IMR-90 (cell line): ENCODE measurements at regions not wholly inside any gene's neighbourhood (a gene's known extent, or its start where the extent isn't known, plus 50 kb on each side); places are given as distances from the start of the nearest gene placed in this dataset.

Experiments
- ATAC-seq: fragments of 200-7000 bp; cut with Tn5 transposase; 2 replicates; pipeline ENCODE4 v1.9.1; 2020; ENCODE audit warnings: low read depth, mild to moderate bottlenecking, moderate library complexity
- BruUV-seq: library from RNA; stranded (reverse); fragments of 400-500 nt; replicated peaks from 2 replicates; lab custom pipeline; 2021; lab: Mats Ljungman, UMichigan
- CTCF ChIA-PET: fragments of 300-600 bp; formaldehyde crosslinking; extraction: SDS; loops from one replicate; lab custom pipeline; 2021; ENCODE audit warnings: antibody characterized with exemption; lab: Yijun Ruan, JAX
- POLR2A ChIA-PET: fragments of 300-600 bp; sonication (Branson Sonifier 250); formaldehyde crosslinking; loops from one replicate; lab custom pipeline; 2022; ENCODE audit warnings: antibody characterized with exemption; ENCODE audit not compliant: unreplicated experiment; lab: Charles Lee
- DNase-seq: peaks from one replicate; pipeline ENCODE4 v3.0.0; 2013
- H2AFZ ChIP-seq: replicated peaks from 2 replicates; pipeline ENCODE3; 2013; ENCODE audit warnings: low read length, mild to moderate bottlenecking; ENCODE audit not compliant: poor library complexity
- H2AK5ac ChIP-seq: 2 replicates; pipeline ENCODE4 v1.6.1; 2013; ENCODE audit warnings: low read depth, low read length, inconsistent platforms
- H2AK9ac ChIP-seq: replicated peaks from 2 replicates; pipeline ENCODE3; 2013; ENCODE audit warnings: mild to moderate bottlenecking, low read depth, low read length, moderate library complexity; ENCODE audit not compliant: poor library complexity
- H2BK120ac ChIP-seq: 2 replicates; pipeline ENCODE4 v1.6.1; 2013; ENCODE audit warnings: low read depth, low read length, inconsistent platforms
- H2BK15ac ChIP-seq: 3 replicates; pipeline ENCODE4 v1.6.1; 2013; ENCODE audit warnings: low read depth, low read length, inconsistent platforms
- H2BK20ac ChIP-seq: 2 replicates; pipeline ENCODE4 v1.6.1; 2013; ENCODE audit warnings: low read depth, mild to moderate bottlenecking, inconsistent platforms, low read length, moderate library complexity
- H2BK5ac ChIP-seq: 2 replicates; pipeline ENCODE4 v1.6.1; 2013; ENCODE audit warnings: mild to moderate bottlenecking, low read depth, low read length, inconsistent platforms; ENCODE audit not compliant: poor library complexity, severe bottlenecking
- H3K14ac ChIP-seq: replicated peaks from 2 replicates; pipeline ENCODE4 v1.6.1; 2013; ENCODE audit warnings: low read depth, low read length, inconsistent platforms
- H3K18ac ChIP-seq: 2 replicates; pipeline ENCODE4 v1.6.1; 2013; ENCODE audit warnings: low read depth, low read length, control low read depth
- H3K23ac ChIP-seq: 2 replicates; pipeline ENCODE4 v1.6.1; 2013; ENCODE audit warnings: low read depth, low read length, inconsistent platforms
- H3K27ac ChIP-seq: 2 replicates; pipeline ENCODE4 v1.5.1; 2013; ENCODE audit warnings: mild to moderate bottlenecking, control low read depth, low read length; ENCODE audit not compliant: insufficient read depth
- H3K27me3 ChIP-seq: 2 replicates; pipeline ENCODE4 v1.6.1; 2013; ENCODE audit warnings: low read length; ENCODE audit not compliant: control insufficient read depth, insufficient read depth
- H3K36me3 ChIP-seq: 2 replicates; pipeline ENCODE4 v1.6.1; 2013; ENCODE audit warnings: low read length, mixed read lengths; ENCODE audit not compliant: control insufficient read depth, insufficient read depth
- H3K4ac ChIP-seq: 2 replicates; pipeline ENCODE4 v1.6.1; 2013; ENCODE audit warnings: low read depth, low read length, inconsistent platforms
- H3K4me1 ChIP-seq: 2 replicates; pipeline ENCODE4 v1.6.1; 2013; ENCODE audit warnings: low read length, mixed read lengths; ENCODE audit not compliant: control insufficient read depth, insufficient read depth
- H3K4me2 ChIP-seq: 2 replicates; pipeline ENCODE4 v1.6.1; 2013; ENCODE audit warnings: low read depth, mild to moderate bottlenecking, control low read depth, low read length, moderate library complexity
- H3K4me3 ChIP-seq: 2 replicates; pipeline ENCODE4 v1.5.1; 2013; ENCODE audit warnings: low read depth, mild to moderate bottlenecking, control low read depth, low read length, moderate library complexity; ENCODE audit not compliant: insufficient read depth
- H3K56ac ChIP-seq: 2 replicates; pipeline ENCODE4 v1.6.1; 2013; ENCODE audit warnings: low read length, inconsistent platforms; ENCODE audit not compliant: insufficient read depth; ENCODE audit errors: extremely low read depth
- H3K79me1 ChIP-seq, 2 experiments: 2 replicates each; pipeline ENCODE4 v1.6.1; 2013; ENCODE audit warnings: low read length in 2 of 2, inconsistent platforms in 1 of 2, low read depth in 1 of 2
- H3K9ac ChIP-seq: 2 replicates; pipeline ENCODE4 v1.6.1; 2013; ENCODE audit warnings: low read depth, low read length, control low read depth
- H3K9me1 ChIP-seq: 2 replicates; pipeline ENCODE4 v1.6.1; 2013; ENCODE audit warnings: low read length, inconsistent platforms; ENCODE audit not compliant: insufficient read depth
- H3K9me3 ChIP-seq: 2 replicates; pipeline ENCODE4 v1.6.1; 2013; ENCODE audit warnings: low read length; ENCODE audit not compliant: control insufficient read depth, insufficient read depth
- H4K20me1 ChIP-seq: 2 replicates; pipeline ENCODE4 v1.6.1; 2013; ENCODE audit warnings: low read length, inconsistent platforms; ENCODE audit not compliant: insufficient read depth
- H4K5ac ChIP-seq: 2 replicates; pipeline ENCODE4 v1.6.1; 2013; ENCODE audit warnings: mild to moderate bottlenecking, low read depth, low read length, control low read depth
- H4K8ac ChIP-seq, 2 experiments: 2 replicates each; pipeline ENCODE4 v1.6.1; 2013; ENCODE audit warnings: low read depth in 2 of 2, low read length in 2 of 2, control low read depth in 1 of 2, inconsistent platforms in 1 of 2
- H4K91ac ChIP-seq: 2 replicates; pipeline ENCODE4 v1.6.1; 2013; ENCODE audit warnings: low read depth, low read length, inconsistent platforms; ENCODE audit not compliant: insufficient read depth
- BHLHE40 ChIP-seq: fragments of 150-350 bp; IDR thresholded peaks from 2 replicates; pipeline ENCODE4 v1.6.1; 2016; ENCODE audit warnings: mild to moderate bottlenecking, low read depth, low read length
- CEBPB ChIP-seq: IDR thresholded peaks from 2 replicates; pipeline ENCODE4 v1.6.1; 2012; ENCODE audit warnings: low read depth, low read length, improper control_type of control experiment
- CHD1 ChIP-seq: IDR thresholded peaks from 2 replicates; pipeline ENCODE4 v1.6.1; 2012; ENCODE audit warnings: low read depth, low read length, improper control_type of control experiment
- FOS ChIP-seq: fragments of 150-350 bp; IDR thresholded peaks from 2 replicates; pipeline ENCODE4 v1.6.1; 2016; ENCODE audit warnings: low read depth, low read length
- MAFK ChIP-seq: IDR thresholded peaks from 2 replicates; pipeline ENCODE4 v1.6.1; 2012; ENCODE audit warnings: low read depth, low read length, improper control_type of control experiment
- MAZ ChIP-seq: IDR thresholded peaks from 2 replicates; pipeline ENCODE4 v1.6.1; 2012; ENCODE audit warnings: low read depth, mild to moderate bottlenecking, low read length, improper control_type of control experiment, moderate library complexity, borderline replicate concordance
- MXI1 ChIP-seq: IDR thresholded peaks from 2 replicates; pipeline ENCODE4 v1.6.1; 2012; ENCODE audit warnings: low read depth, mild to moderate bottlenecking, low read length, moderate library complexity, borderline replicate concordance
- NFE2L2 ChIP-seq: fragments of 150-350 bp; IDR thresholded peaks from 2 replicates; pipeline ENCODE4 v1.6.1; 2016; ENCODE audit warnings: low read depth, mild to moderate bottlenecking, low read length
- POLR2A ChIP-seq: IDR thresholded peaks from 2 replicates; pipeline ENCODE4 v1.6.1; 2012; ENCODE audit warnings: mild to moderate bottlenecking, low read depth, low read length
- RAD21 ChIP-seq: IDR thresholded peaks from 2 replicates; pipeline ENCODE4 v1.6.1; 2012; ENCODE audit warnings: low read length, improper control_type of control experiment
- RCOR1 ChIP-seq: IDR thresholded peaks from 2 replicates; pipeline ENCODE4 v1.6.1; 2012; ENCODE audit warnings: mild to moderate bottlenecking, low read length, improper control_type of control experiment; ENCODE audit not compliant: insufficient replicate concordance
- RFX5 ChIP-seq: IDR thresholded peaks from 2 replicates; pipeline ENCODE4 v1.8.0; 2012; ENCODE audit warnings: low read depth, mild to moderate bottlenecking, low read length, moderate library complexity
- SMC3 ChIP-seq: fragments of 150-350 bp; IDR thresholded peaks from 2 replicates; pipeline ENCODE4 v1.6.1; 2016; ENCODE audit warnings: low read depth, mild to moderate bottlenecking, antibody characterized with exemption, low read length, moderate library complexity
- WGBS, 2 experiments: methylation state at CpG; one replicate each; pipeline versions ENCODE4 v1.1.5 to v1.1.7; 2013; ENCODE audit warnings: missing lambda C conversion rate in 2 of 2; ENCODE audit not compliant: insufficient read length in 1 of 2; ENCODE audit errors: extremely low coverage in 2 of 2; 5-methylcytosine and 5-hydroxymethylcytosine counted together
- dilution Hi-C: fragments of 300-500 bp; cut with HindIII; formaldehyde crosslinking; loops from one replicate; pipeline ENCODE4 v1.14.3; 2018; ENCODE audit warnings: low sequenced_read_pairs; ENCODE audit not compliant: unreplicated experiment
- in situ Hi-C: fragments of 300-500 bp; cut with MboI; formaldehyde crosslinking; loops from 3 replicates; pipeline ENCODE4 v1.14.3; 2019; ENCODE audit warnings: low sequenced_read_pairs, inconsistent platforms, mixed read lengths
- intact Hi-C: fragments of 100-400 bp; cut with micrococcal nuclease; formaldehyde crosslinking; loops from 2 replicates; pipeline ENCODE4 v1.10.0; 2022
- TF ChIP-seq, protein P1 (sequence below): fragments of 150-350 bp; IDR thresholded peaks from 2 replicates; pipeline ENCODE4 v1.6.1; 2016; ENCODE audit warnings: low read depth, mild to moderate bottlenecking, low read length, moderate library complexity, borderline replicate concordance
- TF ChIP-seq, protein P2 (sequence below): fragments of 150-350 bp; IDR thresholded peaks from 2 replicates; pipeline ENCODE4 v1.6.1; 2017; ENCODE audit warnings: mild to moderate bottlenecking, antibody characterized with exemption, low read length, low read depth
- TF ChIP-seq, protein P3 (sequence below): conservative IDR thresholded peaks from 2 replicates; pipeline ENCODE4 v1.5.1; 2012; ENCODE audit warnings: mild to moderate bottlenecking, low read depth, low read length, improper control_type of control experiment

DNA sequence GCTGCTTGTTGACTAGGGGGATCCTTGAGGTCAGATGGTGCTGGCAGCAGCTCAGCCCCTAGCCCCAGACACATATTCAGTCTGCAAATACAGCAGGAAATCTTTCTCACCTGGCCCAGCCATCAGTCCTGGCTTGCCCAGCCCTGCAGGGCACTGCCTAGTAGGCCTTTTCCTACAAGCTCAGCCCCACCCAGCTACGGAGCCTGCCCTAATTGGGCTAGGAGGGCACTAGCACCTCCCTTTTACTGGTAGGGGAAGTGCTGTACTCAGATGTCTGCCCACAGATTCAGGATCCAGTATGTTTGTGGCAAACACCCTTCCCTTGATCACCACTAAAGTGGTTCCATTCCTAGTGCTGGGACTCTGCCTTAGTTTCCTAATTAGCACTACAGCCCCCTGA, 257.1 kb upstream of the CADM1 start:
- peak overlapping the region; percentile 21; the same call in 1 of the 2 replicates for H2BK120ac ChIP-seq
- H3K23ac ChIP-seq, result no peak overlapping the region
- no peak for DNase-seq
- BruUV-seq, result no TSS peak
- no peak overlapping the region for H3K4me2 ChIP-seq
- H4K8ac ChIP-seq, result no peak overlapping the region
- H2AFZ ChIP-seq, result peak overlapping the region; percentile 16
- TF ChIP-seq SMC3, result no peak
- no peak for TF ChIP-seq POLR2A
- TF ChIP-seq RAD21, result no peak
- TF ChIP-seq NFE2L2, result no peak
- no peak for TF ChIP-seq FOS
- TF ChIP-seq, protein P1, sequence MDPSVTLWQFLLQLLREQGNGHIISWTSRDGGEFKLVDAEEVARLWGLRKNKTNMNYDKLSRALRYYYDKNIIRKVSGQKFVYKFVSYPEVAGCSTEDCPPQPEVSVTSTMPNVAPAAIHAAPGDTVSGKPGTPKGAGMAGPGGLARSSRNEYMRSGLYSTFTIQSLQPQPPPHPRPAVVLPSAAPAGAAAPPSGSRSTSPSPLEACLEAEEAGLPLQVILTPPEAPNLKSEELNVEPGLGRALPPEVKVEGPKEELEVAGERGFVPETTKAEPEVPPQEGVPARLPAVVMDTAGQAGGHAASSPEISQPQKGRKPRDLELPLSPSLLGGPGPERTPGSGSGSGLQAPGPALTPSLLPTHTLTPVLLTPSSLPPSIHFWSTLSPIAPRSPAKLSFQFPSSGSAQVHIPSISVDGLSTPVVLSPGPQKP, result no peak
- TF ChIP-seq, protein P2, sequence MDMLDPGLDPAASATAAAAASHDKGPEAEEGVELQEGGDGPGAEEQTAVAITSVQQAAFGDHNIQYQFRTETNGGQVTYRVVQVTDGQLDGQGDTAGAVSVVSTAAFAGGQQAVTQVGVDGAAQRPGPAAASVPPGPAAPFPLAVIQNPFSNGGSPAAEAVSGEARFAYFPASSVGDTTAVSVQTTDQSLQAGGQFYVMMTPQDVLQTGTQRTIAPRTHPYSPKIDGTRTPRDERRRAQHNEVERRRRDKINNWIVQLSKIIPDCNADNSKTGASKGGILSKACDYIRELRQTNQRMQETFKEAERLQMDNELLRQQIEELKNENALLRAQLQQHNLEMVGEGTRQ, result no peak
- TF ChIP-seq MAZ, result no peak
- TF ChIP-seq MAFK, result no peak
- TF ChIP-seq, protein P3, sequence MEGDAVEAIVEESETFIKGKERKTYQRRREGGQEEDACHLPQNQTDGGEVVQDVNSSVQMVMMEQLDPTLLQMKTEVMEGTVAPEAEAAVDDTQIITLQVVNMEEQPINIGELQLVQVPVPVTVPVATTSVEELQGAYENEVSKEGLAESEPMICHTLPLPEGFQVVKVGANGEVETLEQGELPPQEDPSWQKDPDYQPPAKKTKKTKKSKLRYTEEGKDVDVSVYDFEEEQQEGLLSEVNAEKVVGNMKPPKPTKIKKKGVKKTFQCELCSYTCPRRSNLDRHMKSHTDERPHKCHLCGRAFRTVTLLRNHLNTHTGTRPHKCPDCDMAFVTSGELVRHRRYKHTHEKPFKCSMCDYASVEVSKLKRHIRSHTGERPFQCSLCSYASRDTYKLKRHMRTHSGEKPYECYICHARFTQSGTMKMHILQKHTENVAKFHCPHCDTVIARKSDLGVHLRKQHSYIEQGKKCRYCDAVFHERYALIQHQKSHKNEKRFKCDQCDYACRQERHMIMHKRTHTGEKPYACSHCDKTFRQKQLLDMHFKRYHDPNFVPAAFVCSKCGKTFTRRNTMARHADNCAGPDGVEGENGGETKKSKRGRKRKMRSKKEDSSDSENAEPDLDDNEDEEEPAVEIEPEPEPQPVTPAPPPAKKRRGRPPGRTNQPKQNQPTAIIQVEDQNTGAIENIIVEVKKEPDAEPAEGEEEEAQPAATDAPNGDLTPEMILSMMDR, result no peak
- TF ChIP-seq CHD1, result no peak
- TF ChIP-seq CEBPB, result no peak
- TF ChIP-seq BHLHE40, result no peak
- no peak for TF ChIP-seq RFX5
- no peak for TF ChIP-seq MXI1
- no peak for TF ChIP-seq RCOR1
- no peak overlapping the region for H3K18ac ChIP-seq
- H3K4ac ChIP-seq, result no peak overlapping the region; the same call in 1 of the 2 replicates
- no peak overlapping the region for H3K4me3 ChIP-seq
- no peak overlapping the region for H3K56ac ChIP-seq
- H3K9me1 ChIP-seq, result peaks cover 10% of the 10 kb centered on the region
- no peak overlapping the region for H3K9ac ChIP-seq
- H3K14ac ChIP-seq, result no peak overlapping the region
- no peaks in the 10 kb centered on the region for H3K27me3 ChIP-seq
- no peak overlapping the region for H2AK5ac ChIP-seq
- dilution Hi-C loops (no loop called here), in situ Hi-C loops (no loop called here), intact Hi-C loops (loop anchor here (2.0 kb wide), 2 partner anchors 257 to 317 kb away; partner anchors contain the start of gene CADM1)
- peaks cover 8% of the 10 kb centered on the region for H3K4me1 ChIP-seq
- no peak overlapping the region for H4K5ac ChIP-seq
- no peak overlapping the region for H2BK20ac ChIP-seq
- no peaks in the 10 kb centered on the region for H3K9me3 ChIP-seq
- no peak overlapping the region for H4K91ac ChIP-seq
- H2BK15ac ChIP-seq, result no peak overlapping the region
- no peaks in the 10 kb centered on the region for H4K20me1 ChIP-seq
- H3K27ac ChIP-seq, result no peak overlapping the region
- WGBS, 2 experiments, result no CpG with 5 or more reads among the region's 1 CpG
- H3K36me3 ChIP-seq, result no peaks in the 10 kb centered on the region
- no peak overlapping the region for H2BK5ac ChIP-seq
- no peak for ATAC-seq
- H2AK9ac ChIP-seq, result no peak overlapping the region
- ChIA-PET CTCF (interaction anchor here (1.2 to 1.3 kb wide), 2 partner anchors 18 to 138 kb away, joined by 3 read pairs; no protein-coding TSS in a partner anchor), POLR2A (no interaction called here)
- no peaks in the 10 kb centered on the region for H3K79me1 ChIP-seq
